EH (cell line): ENCODE measurements at regions not wholly inside any gene's neighbourhood (a gene's known extent, or its start where the extent isn't known, plus 50 kb on each side); places are given as distances from the start of the nearest gene placed in this dataset.

Source experiments
- DNase-seq: peaks from one replicate; pipeline ENCODE4 v3.0.0-alpha.2; 2015; ENCODE audit warnings: low read depth

DNA sequence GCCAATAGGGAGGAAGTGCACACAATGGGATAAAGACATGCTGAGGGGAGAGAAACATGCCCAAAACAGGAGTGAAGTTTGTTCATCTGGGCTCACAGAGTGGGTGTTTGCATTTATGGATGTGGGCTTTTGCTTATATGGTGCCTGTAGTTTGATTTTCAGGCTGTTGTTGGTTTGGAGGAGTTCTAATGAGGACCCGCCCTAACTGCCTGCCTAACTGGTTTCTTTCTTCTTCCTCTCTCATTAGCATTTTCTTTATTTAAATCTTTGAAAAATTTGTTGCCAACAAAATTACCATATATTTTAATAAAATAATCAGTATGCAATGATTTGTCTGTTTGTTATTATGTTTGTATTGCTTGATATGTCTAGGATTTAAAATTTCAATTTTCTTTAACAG lies 1965.8 kb downstream of the C4orf33 start:
- DNase-seq: no peak

GRCh38 chr4:131063878-131064277 lies 1967.9 kb downstream of the C4orf33 start:
- no peak for DNase-seq

GRCh38 chr4:131081069-131081468 lies 1985.1 kb downstream of the C4orf33 start:
- DNase-seq: no peak

DNA sequence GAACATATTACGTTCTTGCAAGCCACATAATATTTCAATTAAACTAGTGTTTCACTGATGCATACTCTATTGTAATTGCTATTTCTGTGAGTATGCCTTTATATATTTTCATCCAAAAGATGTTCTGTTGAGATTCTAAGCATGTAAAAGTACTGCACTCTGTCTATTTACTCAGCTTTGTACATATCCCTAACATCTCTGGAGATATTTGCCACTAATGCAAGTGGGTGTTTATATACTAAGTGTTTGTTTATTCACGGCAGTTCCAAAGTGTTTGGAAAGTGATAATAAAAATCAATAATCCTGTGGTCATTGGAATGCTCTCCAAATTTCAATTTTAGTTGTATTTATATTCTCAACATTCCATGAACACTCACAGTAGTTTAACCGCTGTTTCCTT lies 1989.0 kb downstream of the C4orf33 start:
- no peak for DNase-seq

- peak; percentile 1 for DNase-seq
Observed at GRCh38 chr4:131091896-131092295, 1995.9 kb downstream of the C4orf33 start.

DNA sequence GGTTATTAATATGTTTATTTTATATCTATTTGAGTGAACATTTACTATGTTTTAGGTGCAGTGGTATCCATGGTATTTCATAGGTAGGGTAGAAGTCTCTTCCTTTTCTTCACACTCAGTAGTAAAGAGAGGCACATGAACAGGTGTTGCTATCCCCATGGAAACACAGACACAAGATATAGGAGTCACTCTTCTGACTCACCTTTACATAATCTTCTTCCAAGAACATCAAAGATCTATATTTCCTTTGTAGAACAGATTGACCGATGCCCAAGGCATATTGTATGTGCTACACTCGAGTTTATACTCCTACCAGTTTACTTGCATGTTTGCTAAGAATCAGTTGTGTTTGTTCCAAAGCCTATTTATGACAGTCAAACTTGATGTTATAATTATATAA lies 1997.4 kb downstream of the C4orf33 start:
- no peak for DNase-seq

GRCh38 chr4:131098976-131099375 lies 2003.0 kb downstream of the C4orf33 start:
- DNase-seq: no peak

GRCh38 chr4:131113273-131113672 lies 2017.3 kb downstream of the C4orf33 start:
- DNase-seq: no peak

GRCh38 chr4:131113704-131114103 lies 2017.8 kb downstream of the C4orf33 start:
- no peak for DNase-seq

DNA sequence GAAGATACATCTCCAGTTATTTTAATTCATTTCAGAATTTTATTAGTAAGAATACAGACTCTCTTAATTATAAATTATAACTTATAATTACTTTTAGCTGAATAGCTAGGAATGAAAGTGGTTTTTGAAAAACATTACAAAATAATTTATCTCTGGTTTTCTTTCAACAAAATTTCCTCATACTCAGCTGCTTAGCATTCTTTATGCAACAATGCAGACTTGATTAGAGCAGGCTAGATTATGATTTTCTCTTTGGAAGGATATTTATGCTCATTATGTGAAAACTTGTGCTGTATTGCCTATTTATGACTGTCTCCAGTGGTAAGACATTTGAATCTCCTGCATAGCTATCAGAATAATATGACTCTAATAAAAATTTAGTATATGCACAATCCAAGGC lies 2023.7 kb downstream of the C4orf33 start:
- no peak for DNase-seq

- DNase-seq: no peak
Observed at GRCh38 chr4:131137196-131137595, 2011.9 kb upstream of the PCDH10 start.

DNA sequence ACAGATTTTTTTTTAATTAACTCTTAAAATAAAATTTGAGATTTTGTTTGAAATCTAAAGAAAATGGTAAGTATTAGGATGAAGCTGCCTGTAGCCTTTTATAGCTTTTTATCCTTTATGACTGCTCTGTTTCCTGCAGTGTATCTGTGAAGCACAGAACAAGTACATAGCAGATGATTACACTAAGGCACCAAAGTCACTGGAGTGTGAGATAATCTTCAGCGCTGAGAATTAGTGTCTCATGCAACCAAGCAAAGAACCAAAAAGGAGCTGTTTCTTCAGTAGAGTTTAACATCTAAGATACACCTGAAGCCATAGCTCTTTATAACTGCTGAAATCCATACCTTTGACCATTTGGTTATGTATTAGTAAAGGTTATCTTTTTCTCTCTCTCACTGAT lies 1989.8 kb upstream of the PCDH10 start:
- DNase-seq: no peak

- no peak for DNase-seq
Observed at GRCh38 chr4:131192318-131192717, 1956.8 kb upstream of the PCDH10 start.

DNA sequence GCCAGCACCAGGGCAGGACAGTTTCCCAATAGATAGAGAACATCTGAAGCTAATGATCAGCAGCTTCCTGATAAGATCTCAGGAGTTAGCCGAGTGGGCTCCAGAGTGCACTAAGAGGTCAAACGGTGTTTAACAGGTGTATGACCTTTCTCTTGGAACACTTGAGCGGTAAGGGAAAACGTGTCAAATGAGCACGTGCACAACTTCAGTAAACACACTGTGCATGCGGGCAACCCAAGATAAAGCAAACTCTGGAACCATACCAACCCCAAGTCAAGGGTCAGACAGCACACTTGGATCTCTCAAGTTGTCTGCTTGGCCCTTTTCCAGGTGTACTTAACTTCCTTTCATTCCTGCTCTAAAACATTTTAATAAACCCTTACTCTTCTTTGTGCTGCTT lies 1941.5 kb upstream of the PCDH10 start:
- DNase-seq: no peak

DNA sequence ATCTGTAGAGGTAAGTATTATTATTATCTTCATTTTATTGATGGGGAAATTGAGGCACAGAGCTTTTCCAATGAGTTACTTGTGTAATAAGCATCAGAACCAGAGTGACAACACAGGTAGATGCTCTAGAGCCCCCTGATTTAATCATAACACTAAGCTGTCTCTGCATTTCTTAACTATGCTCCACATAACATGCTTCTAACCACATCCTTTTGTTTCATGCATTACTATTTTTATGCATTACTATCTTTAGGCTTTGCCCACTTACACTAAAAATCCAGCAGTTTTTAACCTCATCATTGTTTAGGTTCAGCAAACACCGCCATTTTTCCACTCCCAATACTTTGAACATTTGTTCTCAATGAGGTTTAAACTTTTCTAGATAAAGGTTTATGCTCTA lies 1900.8 kb upstream of the PCDH10 start:
- DNase-seq: no peak

DNA sequence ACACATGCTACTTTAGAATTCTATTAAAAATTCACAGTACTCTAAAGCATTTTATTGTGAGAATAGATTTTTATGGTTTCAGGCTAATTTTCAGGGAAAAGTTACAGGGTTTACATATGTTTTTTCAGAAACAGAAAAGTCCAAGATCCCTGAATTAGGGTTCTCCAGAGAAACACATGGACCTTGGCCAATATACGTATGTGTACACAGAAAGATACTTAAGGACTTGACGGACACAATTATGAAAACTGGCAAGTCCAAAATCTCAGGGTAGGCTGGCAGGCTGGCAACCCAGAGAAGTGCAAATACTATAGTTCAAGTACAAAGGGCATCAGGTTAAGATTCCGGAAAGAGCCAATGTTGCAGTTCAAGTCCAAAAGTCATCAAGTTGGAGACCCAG lies 1897.8 kb upstream of the PCDH10 start:
- no peak for DNase-seq

DNA sequence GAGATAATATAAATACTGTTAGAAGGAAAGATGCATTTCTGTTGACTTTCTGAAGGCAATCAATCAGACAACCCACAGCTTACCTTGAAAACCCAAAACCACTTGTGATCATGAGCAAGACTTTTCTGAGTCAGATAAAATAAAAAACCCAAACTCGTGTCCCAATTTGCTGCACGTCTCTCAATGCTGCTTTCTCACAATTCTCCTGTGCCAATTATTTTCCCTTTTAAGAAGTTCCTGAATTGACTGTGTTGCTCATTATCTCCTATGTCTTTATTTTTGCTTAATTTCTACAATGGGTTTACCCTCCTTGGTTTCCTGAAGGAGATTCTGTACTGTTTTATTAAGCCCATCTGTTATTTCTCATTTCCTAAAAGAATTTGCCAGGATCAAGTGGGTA lies 1891.9 kb upstream of the PCDH10 start:
- no peak for DNase-seq

- DNase-seq: no peak
Observed at GRCh38 chr4:131258361-131258760, 1890.7 kb upstream of the PCDH10 start.

- no peak for DNase-seq
Observed at GRCh38 chr4:131288441-131288840, 1860.7 kb upstream of the PCDH10 start.

DNA sequence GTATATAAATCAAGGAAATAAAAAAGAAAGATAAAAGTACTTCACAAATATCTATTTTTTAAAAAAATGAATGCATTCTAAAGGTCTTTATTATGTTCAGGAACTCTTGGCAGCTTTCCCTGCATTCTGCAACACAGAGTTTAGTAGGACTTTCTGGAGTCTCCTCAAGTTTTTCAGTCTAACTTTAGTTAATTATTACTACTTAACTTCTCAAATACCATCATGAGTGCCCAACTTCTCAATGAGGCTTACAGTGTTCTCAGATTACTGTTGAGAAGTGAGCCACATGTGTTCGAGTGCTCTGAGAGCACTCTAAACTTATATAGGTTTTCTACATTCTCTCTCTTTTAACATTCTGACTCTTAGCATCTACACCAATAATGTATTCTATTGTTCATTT lies 1852.9 kb upstream of the PCDH10 start:
- DNase-seq: no peak

DNA sequence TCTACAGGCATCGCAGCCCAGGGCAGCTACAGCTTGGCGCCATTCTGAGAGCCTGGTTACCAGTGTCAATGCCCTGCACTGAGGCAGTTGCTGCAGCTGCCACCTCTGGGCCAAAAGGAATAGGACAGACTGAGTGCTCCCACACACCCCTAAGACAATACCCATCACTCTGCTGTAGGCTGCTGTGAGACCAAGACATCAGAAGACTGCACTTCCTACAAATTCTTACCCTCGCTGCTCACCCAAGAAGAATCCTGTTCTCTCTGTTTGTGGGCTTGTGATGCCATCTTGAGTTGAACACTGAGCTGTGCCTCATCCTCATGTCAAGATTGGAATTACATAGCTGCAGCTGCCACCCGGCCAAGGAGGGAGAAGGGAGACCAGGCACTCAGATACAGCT lies 1847.0 kb upstream of the PCDH10 start:
- DNase-seq: no peak

- DNase-seq: no peak
Observed at GRCh38 chr4:131304686-131305085, 1844.4 kb upstream of the PCDH10 start.

GRCh38 chr4:131309628-131310027 lies 1839.5 kb upstream of the PCDH10 start:
- DNase-seq: no peak

- no peak for DNase-seq
Observed at GRCh38 chr4:131316086-131316485, 1833.0 kb upstream of the PCDH10 start.

DNA sequence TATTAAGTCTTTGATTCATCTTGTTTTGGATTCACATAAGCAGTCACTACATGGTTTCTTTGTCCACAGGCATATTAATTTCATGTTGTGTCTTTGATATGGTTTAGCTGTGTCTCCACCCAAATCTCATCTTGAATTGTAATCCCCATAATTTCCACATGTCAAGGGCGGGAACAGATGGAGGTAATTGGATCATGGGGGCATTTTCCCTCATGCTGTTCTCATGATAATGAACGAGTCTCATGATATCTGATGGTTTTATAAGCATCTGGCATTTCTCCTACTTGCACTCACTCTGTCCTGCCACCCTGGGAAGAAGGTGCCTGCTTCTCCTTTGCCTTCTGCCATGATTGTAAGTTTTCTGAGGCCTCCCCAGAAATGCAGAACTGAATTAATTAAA lies 1811.2 kb upstream of the PCDH10 start:
- no peak for DNase-seq
